K562 (cell line): ENCODE measurements at regions not wholly inside any gene's neighbourhood (a gene's known extent, or its start where the extent isn't known, plus 50 kb on each side); places are given as distances from the start of the nearest gene placed in this dataset.

Experiments
- ARID1B ChIP-seq: fragments of 450-650 bp; IDR thresholded peaks from 2 replicates; pipeline ENCODE4 v1.6.1; 2016; ENCODE audit warnings: antibody characterized with exemption, mild to moderate bottlenecking, inconsistent platforms
- ATF7 ChIP-seq: fragments of 450-650 bp; IDR thresholded peaks from 2 replicates; pipeline ENCODE4 v1.7.1; 2014; ENCODE audit warnings: mild to moderate bottlenecking, moderate library complexity
- CAMTA2 ChIP-seq: fragments of 250-450 bp; sonication (Bioruptor Pico); conservative IDR thresholded peaks from 2 replicates; pipeline ENCODE4 v1.5.1; 2022
- CBFA2T3 ChIP-seq: fragments of 450-650 bp; IDR thresholded peaks from 2 replicates; pipeline ENCODE4 v1.6.1; 2017
- CHD4 ChIP-seq: fragments of 200-600 bp; sonication (generic); IDR thresholded peaks from 3 replicates; pipeline ENCODE4 v1.6.1; 2012; ENCODE audit warnings: low read depth, mild to moderate bottlenecking, mixed read lengths, low read length, inconsistent platforms; ENCODE audit not compliant: insufficient read depth, insufficient replicate concordance, poor library complexity, severe bottlenecking
- FOXK2 ChIP-seq, 2 experiments: fragments of 450-650 bp; IDR thresholded peaks in 1 of 2; conservative IDR thresholded peaks in 1 of 2; 2 replicates each; pipeline ENCODE4 v1.6.1; 2016; ENCODE audit warnings: low read depth in 2 of 2, mild to moderate bottlenecking in 1 of 2
- MAZ ChIP-seq, 2 experiments: fragments of 450-650 bp in 1 of 2; sonication (generic) in 1 of 2; formaldehyde crosslinking; IDR thresholded peaks in 1 of 2; conservative IDR thresholded peaks in 1 of 2; 2 replicates each; pipeline versions ENCODE4 v1.4.0 to v1.5.0; 2020; ENCODE audit warnings: mild to moderate bottlenecking in 1 of 2, missing genetic modification reagents in 1 of 2
- PHF8 ChIP-seq: fragments of 200-600 bp; sonication (generic); IDR thresholded peaks from 2 replicates; pipeline ENCODE4 v1.6.1; 2012; ENCODE audit warnings: mixed run types, mild to moderate bottlenecking, inconsistent platforms, low read length, moderate library complexity, borderline replicate concordance
- PTRF ChIP-seq: fragments of 450-650 bp; IDR thresholded peaks from 2 replicates; pipeline ENCODE4 v1.6.1; 2016; ENCODE audit warnings: mild to moderate bottlenecking, missing genetic modification characterization, missing compliant biosample characterization
- SLC30A9 ChIP-seq: fragments of 250-450 bp; sonication (Bioruptor Pico); IDR thresholded peaks from 2 replicates; pipeline ENCODE4 v1.8.0; 2022; ENCODE audit warnings: mild to moderate bottlenecking, moderate library complexity
- SMARCB1 ChIP-seq: IDR thresholded peaks from 2 replicates; pipeline ENCODE4 v1.6.1; 2011; ENCODE audit warnings: improper control_type of control experiment, low read depth; ENCODE audit not compliant: insufficient read length
- TAF7 ChIP-seq: fragments of 450-650 bp; IDR thresholded peaks from 2 replicates; pipeline ENCODE4 v1.6.1; 2016; ENCODE audit warnings: missing genetic modification characterization, missing compliant biosample characterization
- TEAD1 ChIP-seq, 2 experiments: fragments of 450-650 bp in 1 of 2; sonication (generic) in 1 of 2; formaldehyde crosslinking; IDR thresholded peaks; 2 replicates each; pipeline versions ENCODE4 v1.4.0 to v1.8.0; 2020 to 2022; ENCODE audit warnings: mild to moderate bottlenecking in 2 of 2, missing genetic modification reagents in 1 of 2
- TEAD4 ChIP-seq, 2 experiments: sonication (generic) in 1 of 2; formaldehyde crosslinking in 1 of 2; IDR thresholded peaks; 2 replicates each; pipeline versions ENCODE4 v1.6.1 to v1.8.0; 2012 to 2022; ENCODE audit warnings: borderline replicate concordance in 1 of 2, inconsistent platforms in 1 of 2, low read length in 1 of 2, mild to moderate bottlenecking in 1 of 2, missing genetic modification reagents in 1 of 2
- YY1 ChIP-seq, 3 experiments: IDR thresholded peaks; 2 replicates each; pipeline ENCODE4 v1.6.1; 2011; ENCODE audit warnings: low read length in 2 of 3, mild to moderate bottlenecking in 2 of 3, moderate library complexity in 2 of 3, borderline replicate concordance in 1 of 3, control low read depth in 1 of 3, low read depth in 1 of 3; ENCODE audit not compliant: insufficient read depth in 3 of 3, insufficient replicate concordance in 2 of 3, control insufficient read depth in 1 of 3, insufficient read length in 1 of 3; ENCODE audit errors: extremely low read depth in 1 of 3
- ZNF124 ChIP-seq: sonication (generic); formaldehyde crosslinking; IDR thresholded peaks from 2 replicates; pipeline ENCODE4 v1.8.1; 2022; ENCODE audit warnings: missing genetic modification reagents
- ZNF436 ChIP-seq: fragments of 250-450, 450-650 bp; sonication (Bioruptor Pico); formaldehyde crosslinking; IDR thresholded peaks from 2 replicates; pipeline ENCODE4 v1.7.0; 2020; ENCODE audit warnings: mild to moderate bottlenecking
- ZNF644 ChIP-seq: fragments of 200-800 bp; sonication (Bioruptor generic); IDR thresholded peaks from 2 replicates; pipeline ENCODE4 v1.6.1; 2016; ENCODE audit warnings: low read depth, missing genetic modification characterization, missing compliant biosample characterization
- ZNF717 ChIP-seq: fragments of 250-450 bp; sonication (Bioruptor Pico); IDR thresholded peaks from 2 replicates; pipeline ENCODE4 v1.5.0; 2021
- ZNF785 ChIP-seq: fragments of 250-450 bp; sonication (Bioruptor Pico); IDR thresholded peaks from 2 replicates; pipeline ENCODE4 v1.4.0; 2020; ENCODE audit warnings: mild to moderate bottlenecking
- TF ChIP-seq, protein P1 (sequence below): fragments of 250-450 bp; sonication (Bioruptor Pico); IDR thresholded peaks from 2 replicates; pipeline ENCODE4 v1.8.0; 2021; ENCODE audit warnings: moderate library complexity, mild to moderate bottlenecking, inconsistent platforms
- TF ChIP-seq, protein P2 (sequence below): fragments of 200-800 bp; sonication (Bioruptor generic); IDR thresholded peaks from 2 replicates; pipeline ENCODE4 v1.6.1; 2017; ENCODE audit warnings: missing genetic modification characterization, missing compliant biosample characterization
- TF ChIP-seq, protein P3 (sequence below): sonication (generic); IDR thresholded peaks from 2 replicates; pipeline ENCODE4 v1.6.1; 2016

DNA sequence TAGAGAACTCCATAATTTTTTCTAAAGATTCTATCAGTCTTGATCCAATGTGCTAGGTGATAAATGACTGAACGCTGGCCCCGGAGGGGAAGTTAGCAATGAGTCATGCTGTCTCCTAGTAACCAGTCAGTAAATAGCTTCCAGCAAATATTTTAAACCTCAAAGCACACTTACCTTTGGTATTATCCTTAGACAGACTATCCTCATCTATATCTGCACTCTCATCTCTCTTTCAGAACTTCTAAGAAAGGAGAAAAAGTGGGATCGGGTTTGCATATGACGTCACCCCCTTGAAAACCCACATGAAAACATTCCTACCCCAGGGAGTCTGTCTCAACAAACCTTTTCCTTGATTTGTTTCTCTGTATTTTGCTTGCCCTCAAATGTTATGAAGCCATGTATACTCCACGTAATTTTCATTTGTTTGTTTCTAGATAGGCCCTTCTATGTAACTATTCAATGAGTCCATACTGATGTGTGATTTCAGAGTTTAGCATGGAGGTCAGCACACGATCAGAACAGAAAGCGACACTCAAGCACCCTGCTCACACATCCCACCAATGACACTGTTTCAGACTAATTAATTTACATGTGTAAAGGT lies 174.9 kb upstream of the NRP1 start (continued):
- TF ChIP-seq CHD4, result no peak
- no peak for TF ChIP-seq CAMTA2 (CRISPR knock-in tag)
- no peak for TF ChIP-seq MAZ (CRISPR knock-in tag; conservative IDR thresholded peaks at IDR 0.05 in 1 of 2, IDR thresholded peaks at IDR 0.05 in 1 of 2)
- TF ChIP-seq, protein P1, sequence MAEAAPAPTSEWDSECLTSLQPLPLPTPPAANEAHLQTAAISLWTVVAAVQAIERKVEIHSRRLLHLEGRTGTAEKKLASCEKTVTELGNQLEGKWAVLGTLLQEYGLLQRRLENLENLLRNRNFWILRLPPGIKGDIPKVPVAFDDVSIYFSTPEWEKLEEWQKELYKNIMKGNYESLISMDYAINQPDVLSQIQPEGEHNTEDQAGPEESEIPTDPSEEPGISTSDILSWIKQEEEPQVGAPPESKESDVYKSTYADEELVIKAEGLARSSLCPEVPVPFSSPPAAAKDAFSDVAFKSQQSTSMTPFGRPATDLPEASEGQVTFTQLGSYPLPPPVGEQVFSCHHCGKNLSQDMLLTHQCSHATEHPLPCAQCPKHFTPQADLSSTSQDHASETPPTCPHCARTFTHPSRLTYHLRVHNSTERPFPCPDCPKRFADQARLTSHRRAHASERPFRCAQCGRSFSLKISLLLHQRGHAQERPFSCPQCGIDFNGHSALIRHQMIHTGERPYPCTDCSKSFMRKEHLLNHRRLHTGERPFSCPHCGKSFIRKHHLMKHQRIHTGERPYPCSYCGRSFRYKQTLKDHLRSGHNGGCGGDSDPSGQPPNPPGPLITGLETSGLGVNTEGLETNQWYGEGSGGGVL (CRISPR knock-in tag), result no peak
- 0 out of 4 replicates have a peak, but pooled peaks of 1 of the 2 experiments have one; percentile 28 for TF ChIP-seq TEAD1 (CRISPR knock-in tag; IDR thresholded peaks at IDR 0.05)
- no peak for TF ChIP-seq PHF8
- TF ChIP-seq SMARCB1, result no peak
- TF ChIP-seq ATF7, result peak; percentile 98
- TF ChIP-seq ZNF436 (CRISPR knock-in tag), result no peak
- no peak for TF ChIP-seq FOXK2 (conservative IDR thresholded peaks at IDR 0.05 in 1 of 2, IDR thresholded peaks at IDR 0.05 in 1 of 2; ENCODE audit: low read depth in 2 of 2)
- TF ChIP-seq CBFA2T3, result 0 out of 2 replicates have a peak, but pooled peaks have one; percentile 12
- 0 out of 2 replicates have a peak, but pooled peaks have one; percentile 23 for TF ChIP-seq ZNF644
- no peak for TF ChIP-seq ZNF717 (CRISPR knock-in tag)
- peak; percentile 71; the same call in 1 of the 2 replicates for TF ChIP-seq TEAD4 (IDR thresholded peaks at IDR 0.05; ENCODE audit: low read length)
- TF ChIP-seq TEAD4 (CRISPR knock-in tag; IDR thresholded peaks at IDR 0.05; ENCODE audit: borderline replicate concordance), result no peak
- no peak for TF ChIP-seq YY1 (IDR thresholded peaks at IDR 0.05; ENCODE audit: borderline replicate concordance in 1 of 3, control insufficient read depth in 1 of 3, extremely low read depth in 1 of 3, insufficient read depth in 3 of 3, insufficient read length in 1 of 3, insufficient replicate concordance in 2 of 3, low read depth in 1 of 3, low read length in 2 of 3)
- TF ChIP-seq, protein P2, sequence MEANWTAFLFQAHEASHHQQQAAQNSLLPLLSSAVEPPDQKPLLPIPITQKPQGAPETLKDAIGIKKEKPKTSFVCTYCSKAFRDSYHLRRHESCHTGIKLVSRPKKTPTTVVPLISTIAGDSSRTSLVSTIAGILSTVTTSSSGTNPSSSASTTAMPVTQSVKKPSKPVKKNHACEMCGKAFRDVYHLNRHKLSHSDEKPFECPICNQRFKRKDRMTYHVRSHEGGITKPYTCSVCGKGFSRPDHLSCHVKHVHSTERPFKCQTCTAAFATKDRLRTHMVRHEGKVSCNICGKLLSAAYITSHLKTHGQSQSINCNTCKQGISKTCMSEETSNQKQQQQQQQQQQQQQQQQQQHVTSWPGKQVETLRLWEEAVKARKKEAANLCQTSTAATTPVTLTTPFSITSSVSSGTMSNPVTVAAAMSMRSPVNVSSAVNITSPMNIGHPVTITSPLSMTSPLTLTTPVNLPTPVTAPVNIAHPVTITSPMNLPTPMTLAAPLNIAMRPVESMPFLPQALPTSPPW (CRISPR knock-in tag), result peak; percentile 37; the same call in 1 of the 2 replicates
- no peak for TF ChIP-seq TAF7
- TF ChIP-seq, protein P3, sequence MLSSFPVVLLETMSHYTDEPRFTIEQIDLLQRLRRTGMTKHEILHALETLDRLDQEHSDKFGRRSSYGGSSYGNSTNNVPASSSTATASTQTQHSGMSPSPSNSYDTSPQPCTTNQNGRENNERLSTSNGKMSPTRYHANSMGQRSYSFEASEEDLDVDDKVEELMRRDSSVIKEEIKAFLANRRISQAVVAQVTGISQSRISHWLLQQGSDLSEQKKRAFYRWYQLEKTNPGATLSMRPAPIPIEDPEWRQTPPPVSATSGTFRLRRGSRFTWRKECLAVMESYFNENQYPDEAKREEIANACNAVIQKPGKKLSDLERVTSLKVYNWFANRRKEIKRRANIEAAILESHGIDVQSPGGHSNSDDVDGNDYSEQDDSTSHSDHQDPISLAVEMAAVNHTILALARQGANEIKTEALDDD, result peak; percentile 60; the same call in 1 of the 2 replicates
- peak; percentile 84 for TF ChIP-seq ARID1B
- TF ChIP-seq PTRF (tag), result no peak
- no peak for TF ChIP-seq SLC30A9 (CRISPR knock-in tag)
- no peak for TF ChIP-seq ZNF785 (CRISPR knock-in tag)
- no peak for TF ChIP-seq ZNF124 (CRISPR knock-in tag)
